ENCODE measurements at regions not wholly inside any gene's neighbourhood (a gene's known extent, or its start where the extent isn't known, plus 50 kb on each side); places are given as distances from the start of the nearest gene placed in this dataset.

GRCh38 chr4:106773076-106773905 lies 262.8 kb downstream of the DKK2 start:
- intact Hi-C loops (cut with DNase I), result no loop called here
- ATAC-seq (no peak), DNase-seq (peak in 1 of 5 donors; percentile 22)
- WGBS, 4 donors, result 68 to 87% (median 71%) methylated on average over 1 of the region's 1 CpG
- Histone ChIP-seq H3K27me3 (no peaks in the 10 kb centered on the region), H3K4me3 (no peak overlapping the region), H3K27ac (no peak overlapping the region), H3K9me3 (peaks cover 0 to 12% (median 0%) of the 10 kb centered on the region in 12 donors), H3K4me1 (no peaks in the 10 kb centered on the region), H3K36me3 (no peaks in the 10 kb centered on the region)
- no peak for TF ChIP-seq POLR2A (IDR thresholded peaks at IDR 0.05)

GRCh38 chr4:106767991-106768390 lies 268.1 kb downstream of the DKK2 start:
- H3K27ac ChIP-seq, result no peak overlapping the region

GRCh38 chr4:106766519-106766918 lies 269.6 kb downstream of the DKK2 start:
- DNase-seq (no peak), ATAC-seq (no peak)
- no peaks in the 10 kb centered on the region for H3K4me1 ChIP-seq
- intact Hi-C loops (cut with DNase I), result no loop called here
- no peak overlapping the region for H3K27ac ChIP-seq
- TF ChIP-seq CTCF (IDR thresholded peaks at IDR 0.05), result no peak
- no peak for TF ChIP-seq POLR2A (IDR thresholded peaks at IDR 0.05)
- peaks cover 0 to 12% (median 0%) of the 10 kb centered on the region in 12 donors for H3K9me3 ChIP-seq
- no peaks in the 10 kb centered on the region for H3K36me3 ChIP-seq
- no peak overlapping the region for H3K4me3 ChIP-seq
- H3K27me3 ChIP-seq, result no peaks in the 10 kb centered on the region

More at GRCh38 chr4:106767991-106768390, 268.1 kb downstream of the DKK2 start:
- no peak for TF ChIP-seq CTCF (IDR thresholded peaks at IDR 0.05)
- TF ChIP-seq POLR2A (IDR thresholded peaks at IDR 0.05), result no peak
- Histone ChIP-seq H3K27me3 (no peaks in the 10 kb centered on the region), H3K9me3 (peaks cover 0 to 12% (median 0%) of the 10 kb centered on the region in 12 donors), H3K4me3 (no peak overlapping the region), H3K4me1 (no peaks in the 10 kb centered on the region), H3K36me3 (no peaks in the 10 kb centered on the region)
- ATAC-seq (no peak), DNase-seq (no peak)
- WGBS, 4 donors, result 47 to 76% (median 72%) methylated on average over 2 of the region's 2 CpGs
- intact Hi-C loops (cut with DNase I), result no loop called here

- 36 to 47% (median 37%) methylated on average over 4 of the region's 4 CpGs for WGBS, 4 donors
- no peak for DNase-seq
- H3K4me1 ChIP-seq, result no peaks in the 10 kb centered on the region
- no peak overlapping the region for H3K4me3 ChIP-seq
- no peak for ATAC-seq
- no peak overlapping the region for H3K27ac ChIP-seq
- TF ChIP-seq CTCF (IDR thresholded peaks at IDR 0.05) (no peak), POLR2A (IDR thresholded peaks at IDR 0.05) (no peak)
- intact Hi-C loops (cut with DNase I), result no loop called here
- no peaks in the 10 kb centered on the region for H3K27me3 ChIP-seq
- no peaks in the 10 kb centered on the region for H3K36me3 ChIP-seq
- H3K9me3 ChIP-seq, result peaks cover 0 to 5% (median 0%) of the 10 kb centered on the region in 12 donors
Measured at GRCh38 chr4:106764774-106765173, 271.3 kb downstream of the DKK2 start.
